SK-N-SH treated with all-trans-retinoic acid at 6 μM for 48 hours (cell line): ENCODE measurements at regions not wholly inside any gene's neighbourhood (a gene's known extent, or its start where the extent isn't known, plus 50 kb on each side); places are given as distances from the start of the nearest gene placed in this dataset.

Source experiments
- ATAC-seq: fragments of 200-7000 bp; cut with Tn5 transposase; 3 replicates; pipeline ENCODE4 v1.9.1; 2020; ENCODE audit warnings: mild to moderate bottlenecking, moderate library complexity
- BACH2 ChIP-seq: fragments of 250-450 bp; sonication (Bioruptor Pico); IDR thresholded peaks from 2 replicates; pipeline ENCODE4 v1.9.0; 2021; ENCODE audit warnings: mild to moderate bottlenecking, borderline replicate concordance
- CSDC2 ChIP-seq: fragments of 250-450 bp; sonication (Bioruptor Pico); IDR thresholded peaks from 2 replicates; pipeline ENCODE4 v1.5.0; 2020; ENCODE audit warnings: mild to moderate bottlenecking, moderate library complexity
- ESRRG ChIP-seq: fragments of 250-450 bp; sonication (Bioruptor Pico); IDR thresholded peaks from 2 replicates; pipeline ENCODE4 v1.6.1; 2021; ENCODE audit warnings: mild to moderate bottlenecking
- GLIS3 ChIP-seq: fragments of 250-450 bp; sonication (Bioruptor Pico); IDR thresholded peaks from 2 replicates; pipeline ENCODE4 v1.5.0; 2020; ENCODE audit warnings: mild to moderate bottlenecking, moderate library complexity
- ISL1 ChIP-seq: fragments of 250-450 bp; sonication (Bioruptor Pico); IDR thresholded peaks from 2 replicates; pipeline ENCODE4 v2.1.2; 2022; ENCODE audit warnings: mild to moderate bottlenecking, moderate library complexity
- OSR1 ChIP-seq: fragments of 250-450 bp; sonication (Bioruptor Pico); IDR thresholded peaks from 2 replicates; pipeline ENCODE4 v1.8.0; 2022; ENCODE audit warnings: moderate library complexity, mild to moderate bottlenecking, inconsistent platforms
- PATZ1 ChIP-seq: fragments of 250-450 bp; sonication (Bioruptor Pico); IDR thresholded peaks from 2 replicates; pipeline ENCODE4 v1.8.0; 2020; ENCODE audit warnings: mild to moderate bottlenecking, moderate library complexity, borderline replicate concordance
- POU6F1 ChIP-seq: fragments of 250-450 bp; sonication (Bioruptor Pico); IDR thresholded peaks from 2 replicates; pipeline ENCODE4 v1.8.0; 2021; ENCODE audit warnings: low read depth, mild to moderate bottlenecking, moderate library complexity, borderline replicate concordance
- PPARA ChIP-seq: fragments of 250-450 bp; sonication (Bioruptor Pico); IDR thresholded peaks from 2 replicates; pipeline ENCODE4 v1.5.0; 2020; ENCODE audit warnings: mild to moderate bottlenecking, borderline replicate concordance
- RARB ChIP-seq: fragments of 250-450 bp; sonication (Bioruptor Pico); IDR thresholded peaks from 2 replicates; pipeline ENCODE4 v1.8.0; 2021; ENCODE audit warnings: mild to moderate bottlenecking, moderate library complexity
- SNAI2 ChIP-seq: fragments of 250-450 bp; sonication (Bioruptor Pico); IDR thresholded peaks from 2 replicates; pipeline ENCODE4 v1.5.0; 2020; ENCODE audit warnings: mild to moderate bottlenecking, moderate library complexity
- TCF4 ChIP-seq: fragments of 250-450 bp; sonication (Bioruptor Pico); IDR thresholded peaks from 2 replicates; pipeline ENCODE4 v1.8.0; 2021; ENCODE audit warnings: mild to moderate bottlenecking, moderate library complexity, borderline replicate concordance
- TOX ChIP-seq: fragments of 250-450 bp; sonication (Bioruptor Pico); IDR thresholded peaks from 2 replicates; pipeline ENCODE4 v1.8.0; 2021; ENCODE audit warnings: mild to moderate bottlenecking, moderate library complexity, borderline replicate concordance
- TSHZ2 ChIP-seq: fragments of 250-450 bp; sonication (Bioruptor Pico); IDR thresholded peaks from 2 replicates; pipeline ENCODE4 v1.5.0; 2020; ENCODE audit warnings: mild to moderate bottlenecking, moderate library complexity
- ZC3H10 ChIP-seq: fragments of 250-450 bp; sonication (Bioruptor Pico); IDR thresholded peaks from 2 replicates; pipeline ENCODE4 v1.5.1; 2021; ENCODE audit warnings: mild to moderate bottlenecking, moderate library complexity
- ZFP3 ChIP-seq: fragments of 250-450 bp; sonication (Bioruptor Pico); IDR thresholded peaks from 2 replicates; pipeline ENCODE4 v1.5.0; 2020; ENCODE audit warnings: mild to moderate bottlenecking, moderate library complexity
- ZFP30 ChIP-seq: fragments of 450-650 bp; formaldehyde crosslinking; IDR thresholded peaks from 2 replicates; pipeline ENCODE4 v1.5.0; 2022; ENCODE audit warnings: mild to moderate bottlenecking, moderate library complexity
- ZNF565 ChIP-seq: fragments of 450-650 bp; formaldehyde crosslinking; conservative IDR thresholded peaks from 2 replicates; pipeline ENCODE4 v1.5.0; 2020; ENCODE audit warnings: low read depth, mild to moderate bottlenecking, moderate library complexity
- ZNF70 ChIP-seq: fragments of 450-650 bp; formaldehyde crosslinking; IDR thresholded peaks from 2 replicates; pipeline ENCODE4 v1.5.0; 2020; ENCODE audit warnings: mild to moderate bottlenecking, moderate library complexity
- ZNF8 ChIP-seq: fragments of 450-650 bp; formaldehyde crosslinking; IDR thresholded peaks from 2 replicates; pipeline ENCODE4 v1.5.0; 2020; ENCODE audit warnings: mild to moderate bottlenecking, moderate library complexity
- TF ChIP-seq, protein P1 (sequence below): fragments of 250-450 bp; sonication (Bioruptor Pico); IDR thresholded peaks from 2 replicates; pipeline ENCODE4 v1.5.1; 2021; ENCODE audit warnings: mild to moderate bottlenecking, moderate library complexity

DNA sequence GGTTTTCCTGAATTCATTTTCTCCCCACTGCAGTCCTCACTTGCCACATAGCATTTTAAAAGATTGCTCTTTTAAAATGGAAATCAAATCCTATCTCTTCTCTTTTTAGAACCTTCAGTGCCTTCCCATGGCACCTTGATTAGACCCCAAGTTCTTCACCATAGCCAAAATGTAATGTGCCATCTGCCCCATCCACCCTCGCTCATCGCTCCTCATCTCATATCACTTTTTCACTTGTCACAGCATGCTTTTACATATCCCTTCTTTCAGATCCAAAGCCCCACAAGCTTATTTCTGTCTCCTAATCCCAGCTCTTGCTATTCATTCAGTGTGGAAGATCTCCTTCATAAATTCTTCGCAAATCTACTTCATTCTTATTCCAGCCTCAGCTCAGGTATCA lies 161.7 kb downstream of the CD47 start:
- TF ChIP-seq GLIS3 (CRISPR knock-in tag) = no peak
- no peak for TF ChIP-seq POU6F1 (CRISPR knock-in tag)
- TF ChIP-seq RARB (CRISPR knock-in tag) = no peak
- TF ChIP-seq BACH2 (CRISPR knock-in tag) = no peak
- no peak for TF ChIP-seq TSHZ2 (CRISPR knock-in tag)
- TF ChIP-seq PATZ1 (CRISPR knock-in tag) = no peak
- no peak for TF ChIP-seq CSDC2
- no peak for TF ChIP-seq ZNF70 (CRISPR knock-in tag)
- TF ChIP-seq ZFP30 (CRISPR knock-in tag) = no peak
- no peak for TF ChIP-seq ISL1 (CRISPR knock-in tag)
- no peak for TF ChIP-seq TCF4 (CRISPR knock-in tag)
- no peak for TF ChIP-seq ZFP3 (CRISPR knock-in tag)
- TF ChIP-seq PPARA = no peak
- TF ChIP-seq ZNF565 (CRISPR knock-in tag) = no peak
- no peak for TF ChIP-seq ZNF8 (CRISPR knock-in tag)
- no peak for TF ChIP-seq ESRRG
- TF ChIP-seq, protein P1, sequence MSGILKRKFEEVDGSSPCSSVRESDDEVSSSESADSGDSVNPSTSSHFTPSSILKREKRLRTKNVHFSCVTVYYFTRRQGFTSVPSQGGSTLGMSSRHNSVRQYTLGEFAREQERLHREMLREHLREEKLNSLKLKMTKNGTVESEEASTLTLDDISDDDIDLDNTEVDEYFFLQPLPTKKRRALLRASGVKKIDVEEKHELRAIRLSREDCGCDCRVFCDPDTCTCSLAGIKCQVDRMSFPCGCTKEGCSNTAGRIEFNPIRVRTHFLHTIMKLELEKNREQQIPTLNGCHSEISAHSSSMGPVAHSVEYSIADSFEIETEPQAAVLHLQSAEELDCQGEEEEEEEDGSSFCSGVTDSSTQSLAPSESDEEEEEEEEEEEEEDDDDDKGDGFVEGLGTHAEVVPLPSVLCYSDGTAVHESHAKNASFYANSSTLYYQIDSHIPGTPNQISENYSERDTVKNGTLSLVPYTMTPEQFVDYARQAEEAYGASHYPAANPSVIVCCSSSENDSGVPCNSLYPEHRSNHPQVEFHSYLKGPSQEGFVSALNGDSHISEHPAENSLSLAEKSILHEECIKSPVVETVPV (CRISPR knock-in tag) = no peak
- TF ChIP-seq OSR1 (CRISPR knock-in tag) = no peak
- no peak for ATAC-seq

GRCh38 chr3:107928084-107928445 lies 162.8 kb downstream of the CD47 start:
- peak; percentile 75 for ATAC-seq
- TF ChIP-seq ZFP3 (CRISPR knock-in tag) (no peak), RARB (CRISPR knock-in tag) (no peak), GLIS3 (CRISPR knock-in tag) (no peak), PPARA (no peak)

- TF ChIP-seq ZNF565 (CRISPR knock-in tag) (no peak), ZFP3 (CRISPR knock-in tag) (peak; percentile 93)
- ATAC-seq = peak; percentile 100
Measured at GRCh38 chr3:107927361-107928083, 163.3 kb downstream of the CD47 start.

- no peak for ATAC-seq
- TF ChIP-seq TSHZ2 (CRISPR knock-in tag) = no peak
- no peak for TF ChIP-seq RARB (CRISPR knock-in tag)
- no peak for TF ChIP-seq TOX (CRISPR knock-in tag)
- TF ChIP-seq ZFP30 (CRISPR knock-in tag) = no peak
- TF ChIP-seq POU6F1 (CRISPR knock-in tag) = no peak
- TF ChIP-seq OSR1 (CRISPR knock-in tag) = no peak
- no peak for TF ChIP-seq ZC3H10
- TF ChIP-seq ZNF565 (CRISPR knock-in tag) = no peak
- TF ChIP-seq ISL1 (CRISPR knock-in tag) = no peak
- no peak for TF ChIP-seq CSDC2
- TF ChIP-seq, protein P1 (CRISPR knock-in tag) = no peak
- TF ChIP-seq ZFP3 (CRISPR knock-in tag) = no peak
- TF ChIP-seq SNAI2 (CRISPR knock-in tag) = no peak
- TF ChIP-seq ESRRG = no peak
Measured at GRCh38 chr3:107925851-107926250, 165.0 kb downstream of the CD47 start.
